ENCODE measurements at regions not wholly inside any gene's neighbourhood (a gene's known extent, or its start where the extent isn't known, plus 50 kb on each side); places are given as distances from the start of the nearest gene placed in this dataset.

DNA sequence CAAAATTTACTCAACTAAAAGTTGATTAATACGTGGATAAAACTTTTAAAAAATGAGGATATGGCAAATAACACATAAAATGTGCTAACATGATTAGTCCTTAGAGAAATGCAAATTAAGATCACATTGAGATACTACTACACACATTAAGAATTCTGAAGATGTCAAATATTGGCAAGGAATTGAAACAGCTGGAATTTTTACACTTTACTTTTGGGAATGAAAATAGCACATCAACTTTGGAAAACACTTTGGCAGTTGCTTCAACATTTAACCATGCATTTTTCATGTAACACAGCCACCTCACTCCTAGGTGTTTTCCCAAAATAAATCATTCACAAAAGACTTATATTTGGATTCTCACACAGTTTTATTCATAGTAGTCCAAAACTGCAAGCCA, 687.9 kb upstream of the SETBP1 start:
- TF ChIP-seq, protein P1, sequence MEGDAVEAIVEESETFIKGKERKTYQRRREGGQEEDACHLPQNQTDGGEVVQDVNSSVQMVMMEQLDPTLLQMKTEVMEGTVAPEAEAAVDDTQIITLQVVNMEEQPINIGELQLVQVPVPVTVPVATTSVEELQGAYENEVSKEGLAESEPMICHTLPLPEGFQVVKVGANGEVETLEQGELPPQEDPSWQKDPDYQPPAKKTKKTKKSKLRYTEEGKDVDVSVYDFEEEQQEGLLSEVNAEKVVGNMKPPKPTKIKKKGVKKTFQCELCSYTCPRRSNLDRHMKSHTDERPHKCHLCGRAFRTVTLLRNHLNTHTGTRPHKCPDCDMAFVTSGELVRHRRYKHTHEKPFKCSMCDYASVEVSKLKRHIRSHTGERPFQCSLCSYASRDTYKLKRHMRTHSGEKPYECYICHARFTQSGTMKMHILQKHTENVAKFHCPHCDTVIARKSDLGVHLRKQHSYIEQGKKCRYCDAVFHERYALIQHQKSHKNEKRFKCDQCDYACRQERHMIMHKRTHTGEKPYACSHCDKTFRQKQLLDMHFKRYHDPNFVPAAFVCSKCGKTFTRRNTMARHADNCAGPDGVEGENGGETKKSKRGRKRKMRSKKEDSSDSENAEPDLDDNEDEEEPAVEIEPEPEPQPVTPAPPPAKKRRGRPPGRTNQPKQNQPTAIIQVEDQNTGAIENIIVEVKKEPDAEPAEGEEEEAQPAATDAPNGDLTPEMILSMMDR (conservative IDR thresholded peaks at IDR 0.05 in 1 of 2, IDR thresholded peaks at IDR 0.05 in 1 of 2; ENCODE audit: low read depth in 1 of 2, low read length in 2 of 2): no peak
- no peak for TF ChIP-seq EZH2 (IDR thresholded peaks at IDR 0.05; ENCODE audit: low read length, missing control alignments)
